K562 (cell line): ENCODE measurements at regions not wholly inside any gene's neighbourhood (a gene's known extent, or its start where the extent isn't known, plus 50 kb on each side); places are given as distances from the start of the nearest gene placed in this dataset.

ENCODE experiments used
- CTCF ChIP-seq, 3 experiments: IDR thresholded peaks in 2 of 3; conservative IDR thresholded peaks in 1 of 3; 2 replicates each; pipeline ENCODE4 v1.5.1; 2011 to 2012; ENCODE audit warnings: low read length in 3 of 3, mild to moderate bottlenecking in 3 of 3, control low read depth in 2 of 3, improper control_type of control experiment in 1 of 3, inconsistent platforms in 1 of 3, low read depth in 1 of 3, mixed read lengths in 1 of 3, moderate library complexity in 1 of 3; ENCODE audit not compliant: insufficient read depth in 2 of 3
- EGR1 ChIP-seq: fragments of 450-650 bp; conservative IDR thresholded peaks from 2 replicates; pipeline ENCODE4 v1.6.1; 2017; ENCODE audit warnings: mild to moderate bottlenecking
- HBP1 ChIP-seq: fragments of 450-650 bp; formaldehyde crosslinking; IDR thresholded peaks from 2 replicates; pipeline ENCODE4 v1.4.0; 2022; ENCODE audit warnings: missing genetic modification characterization
- L3MBTL2 ChIP-seq: fragments of 450-650 bp; IDR thresholded peaks from 2 replicates; pipeline ENCODE4 v1.6.1; 2016; ENCODE audit warnings: mild to moderate bottlenecking, moderate library complexity
- RAD51 ChIP-seq: fragments of 450-650 bp; IDR thresholded peaks from 2 replicates; pipeline ENCODE4 v1.7.1; 2016; ENCODE audit warnings: low read depth, mild to moderate bottlenecking, borderline replicate concordance
- ZBTB7A ChIP-seq: IDR thresholded peaks from 2 replicates; pipeline ENCODE4 v1.6.1; 2011; ENCODE audit warnings: low read depth, mild to moderate bottlenecking, low read length, moderate library complexity, borderline replicate concordance; ENCODE audit not compliant: control insufficient read depth

GRCh38 chr4:31134720-31135119 lies 414.6 kb downstream of the PCDH7 start:
- TF ChIP-seq HBP1 (CRISPR knock-in tag) (no peak), L3MBTL2 (no peak), CTCF (IDR thresholded peaks at IDR 0.05 in 2 of 3, conservative IDR thresholded peaks at IDR 0.05 in 1 of 3; ENCODE audit: insufficient read depth in 2 of 3, low read depth in 1 of 3, low read length in 3 of 3) (no peak), ZBTB7A (no peak), EGR1 (no peak), RAD51 (no peak)
